DMS 273 (cell line): ENCODE measurements at regions not wholly inside any gene's neighbourhood (a gene's known extent, or its start where the extent isn't known, plus 50 kb on each side); places are given as distances from the start of the nearest gene placed in this dataset.

Source experiments
- DNase-seq: peaks from one replicate; lab custom pipeline; 2025; ENCODE audit not compliant: unreplicated experiment; lab: John Stamatoyannopoulos, UW

DNA sequence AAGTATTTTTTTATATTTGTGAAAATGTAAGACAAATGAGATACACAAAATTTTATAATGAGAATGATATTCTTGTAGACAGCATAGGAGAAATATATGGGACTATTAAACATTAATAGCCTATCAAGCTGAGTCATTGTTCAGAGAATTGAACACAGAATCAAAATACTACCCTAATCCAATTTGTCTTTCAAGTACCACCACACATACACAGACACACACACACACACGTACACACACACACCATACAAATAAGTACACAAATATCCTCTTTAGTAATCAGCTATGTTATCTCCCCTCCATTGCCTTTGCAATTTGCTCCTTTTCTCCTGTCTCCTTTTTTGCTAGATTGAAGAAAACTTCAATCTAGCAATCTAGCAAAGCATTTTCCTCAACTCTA lies 499.3 kb downstream of the FOXG1 start:
- no peak for DNase-seq

DNA sequence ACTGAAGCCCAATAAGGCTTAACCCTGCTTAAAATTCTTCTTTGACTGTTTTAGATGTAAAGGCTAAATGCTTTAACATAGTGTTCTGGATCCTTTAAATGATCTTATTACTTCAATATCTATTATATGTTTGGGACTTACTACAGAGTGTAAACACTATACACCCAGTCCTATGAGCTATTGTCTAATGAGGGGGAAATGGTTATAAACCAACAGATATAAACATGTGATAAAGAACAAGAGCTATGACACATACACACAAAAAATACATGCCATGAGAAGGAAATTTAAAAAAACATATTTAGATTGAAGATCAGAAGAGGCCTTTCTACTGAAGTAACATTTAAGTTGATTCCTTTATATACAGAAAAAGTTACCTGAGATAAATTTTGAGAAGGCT lies 505.1 kb downstream of the FOXG1 start:
- DNase-seq, result no peak

DNA sequence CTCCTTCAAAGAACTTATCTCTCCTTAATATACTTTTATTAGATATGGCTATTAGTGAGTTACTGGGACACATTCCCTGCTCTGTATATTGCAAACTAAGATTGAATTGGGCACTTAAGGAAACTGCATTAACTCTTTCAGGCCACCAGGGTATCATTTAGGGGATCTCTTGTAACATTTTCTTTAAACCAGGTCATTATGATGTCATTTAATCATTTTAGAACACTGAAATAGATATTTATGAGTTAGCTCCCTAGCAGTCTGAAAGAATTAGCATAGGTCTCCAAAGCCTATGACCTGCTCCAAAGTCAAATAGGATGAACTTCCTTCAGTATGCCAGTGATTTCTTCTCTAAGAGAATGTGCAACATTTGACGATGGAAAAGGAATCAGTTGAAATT lies 506.9 kb downstream of the FOXG1 start:
- no peak for DNase-seq

DNA sequence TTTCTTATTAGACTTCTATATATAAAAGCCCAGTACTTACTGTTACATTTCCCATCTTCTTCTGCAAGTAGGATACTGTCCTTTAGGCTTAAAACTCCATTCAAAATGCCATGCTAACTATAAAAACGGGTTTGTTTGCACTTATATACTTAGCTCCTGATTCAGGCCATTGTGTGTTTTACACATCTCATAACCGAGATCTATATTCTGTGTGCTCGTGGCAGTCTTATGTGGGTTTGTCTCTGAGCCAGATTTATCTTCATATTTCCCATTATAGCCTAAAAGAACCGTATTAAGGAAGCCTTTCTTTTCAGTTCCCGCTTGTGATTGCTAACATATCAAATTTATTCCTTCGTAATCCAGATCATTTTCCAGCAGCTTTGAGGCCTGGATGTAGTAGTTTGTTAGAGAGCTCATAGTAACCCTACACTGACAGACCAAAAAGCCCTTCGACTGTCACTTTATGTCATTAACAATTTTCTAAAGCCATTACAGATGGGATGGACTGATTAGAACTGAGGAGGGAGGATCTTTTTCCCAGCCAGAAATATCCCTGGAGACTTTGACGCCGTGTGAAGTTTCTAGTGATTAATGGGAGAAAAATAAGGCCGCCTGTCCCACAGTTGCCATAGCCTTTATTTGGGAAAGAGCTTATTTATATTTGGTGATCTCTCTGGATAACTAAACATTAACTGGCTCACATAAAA lies 508.5 kb downstream of the FOXG1 start:
- peak; percentile 2 for DNase-seq

DNA sequence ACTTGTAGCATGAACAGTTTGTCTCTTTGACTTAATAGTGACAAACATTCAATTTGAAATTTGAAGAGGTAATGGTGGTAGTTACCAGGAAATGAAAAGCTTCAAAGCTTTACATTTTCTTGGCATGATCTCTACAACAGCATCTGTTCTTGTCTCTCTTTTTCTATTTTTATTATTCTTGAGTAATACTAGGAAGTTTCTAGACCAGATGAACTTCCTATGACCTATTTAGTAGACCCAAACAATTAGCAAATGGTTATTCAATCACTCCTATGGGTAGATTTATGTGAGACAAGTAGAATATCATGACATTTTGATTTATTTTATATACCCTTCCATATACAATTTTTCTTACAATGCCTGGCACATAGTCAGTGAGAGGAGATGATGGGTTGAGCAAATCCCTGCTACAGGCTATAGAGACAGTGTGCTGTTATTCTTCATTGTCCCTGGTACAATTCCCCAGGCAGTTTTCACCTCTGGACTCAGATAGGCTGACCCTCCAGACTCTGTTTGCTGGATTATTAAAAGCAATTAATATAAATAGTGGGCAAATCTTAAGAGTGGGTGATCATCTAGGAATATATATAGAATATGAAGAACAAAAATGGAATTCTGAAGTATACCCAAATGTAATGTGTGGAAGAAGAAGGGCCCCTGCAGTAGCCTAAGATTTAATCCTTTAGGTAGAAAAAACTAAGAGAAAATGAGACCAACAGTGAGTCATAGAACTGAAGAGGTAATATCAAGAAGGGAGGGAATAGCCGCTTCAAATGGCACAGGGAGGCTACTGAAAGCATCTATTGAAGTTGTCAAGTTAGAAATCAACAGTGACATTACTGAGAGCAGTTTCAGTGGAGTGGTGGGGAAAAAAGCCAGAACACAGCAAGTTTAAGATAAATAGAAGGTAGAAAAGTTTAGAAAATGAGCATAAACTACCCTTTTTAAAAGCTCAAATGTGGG lies 512.0 kb downstream of the FOXG1 start:
- no peak for DNase-seq

DNA sequence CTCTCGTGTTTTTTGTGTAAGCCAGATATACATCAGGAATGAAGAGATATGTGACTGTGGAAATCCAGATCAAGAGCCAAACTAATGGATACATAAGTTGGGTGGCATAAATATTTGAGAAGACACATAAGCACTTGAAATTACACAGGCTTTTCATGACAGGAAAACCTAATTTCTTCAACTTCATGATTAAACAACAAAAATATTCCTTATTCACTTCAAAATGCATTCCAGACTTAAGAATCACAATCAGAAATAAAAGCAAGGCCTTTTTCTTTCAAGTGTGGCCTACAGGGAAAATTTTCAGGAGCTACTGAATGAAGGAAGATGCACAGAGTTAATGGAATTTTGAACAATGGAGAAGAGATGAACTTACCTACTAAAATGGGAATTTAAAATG lies 515.6 kb downstream of the FOXG1 start:
- DNase-seq, result no peak

DNA sequence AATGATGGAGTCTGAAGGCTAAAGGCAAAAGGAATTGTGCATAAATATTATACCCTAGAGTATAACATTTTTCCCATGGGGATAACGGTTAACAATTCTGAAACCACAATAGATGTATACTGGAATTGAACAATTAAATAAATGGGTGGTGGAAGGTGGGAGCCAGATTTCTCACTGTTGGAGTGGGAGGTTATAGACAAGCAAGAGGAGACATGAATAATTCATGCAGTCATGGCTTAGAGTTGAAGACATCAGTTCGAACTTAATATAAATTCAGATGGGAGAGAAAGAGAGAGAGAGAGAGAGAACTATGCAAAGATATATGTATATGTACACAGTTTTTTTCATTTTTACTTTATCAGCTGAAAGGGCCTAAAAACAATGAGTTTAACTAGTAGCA lies 523.9 kb downstream of the FOXG1 start:
- DNase-seq, result no peak

DNA sequence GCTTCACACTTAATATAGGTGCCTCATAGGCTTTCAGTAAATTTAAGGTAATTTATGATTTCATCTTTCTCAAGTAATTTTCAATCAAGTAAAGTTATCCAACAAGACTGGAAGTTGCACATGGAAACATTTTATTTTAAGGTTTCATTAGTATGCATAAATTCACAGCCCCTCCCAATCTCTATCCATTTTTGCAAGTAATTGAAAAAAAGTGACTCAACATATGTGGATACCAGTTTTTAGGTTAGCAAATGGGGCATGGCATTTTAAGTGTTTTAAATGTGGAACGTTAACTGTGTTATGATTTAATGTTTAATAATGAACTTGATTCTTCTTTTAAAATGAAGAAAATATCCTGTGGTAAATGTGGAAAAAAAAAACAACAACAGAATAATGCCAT lies 532.8 kb downstream of the FOXG1 start:
- DNase-seq, result no peak

DNA sequence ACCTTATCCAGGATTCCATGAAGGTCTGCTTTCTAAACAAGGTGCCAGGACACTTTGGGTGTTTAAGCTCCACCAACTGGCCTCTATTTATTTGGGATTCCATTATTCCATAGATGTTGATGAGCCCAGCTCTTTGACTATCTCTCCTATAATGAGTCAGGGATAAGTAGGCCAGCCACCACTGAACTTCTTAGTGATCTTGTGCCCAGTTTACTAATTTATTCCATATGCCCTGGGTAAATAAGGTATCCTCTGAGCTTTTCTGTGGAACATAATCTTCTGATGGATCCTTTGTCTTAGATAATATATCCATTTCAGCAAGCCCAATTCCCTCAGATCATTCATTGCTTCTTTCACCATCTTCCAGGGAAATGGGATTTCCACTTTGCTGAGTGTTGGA lies 535.0 kb downstream of the FOXG1 start:
- DNase-seq, result no peak

DNA sequence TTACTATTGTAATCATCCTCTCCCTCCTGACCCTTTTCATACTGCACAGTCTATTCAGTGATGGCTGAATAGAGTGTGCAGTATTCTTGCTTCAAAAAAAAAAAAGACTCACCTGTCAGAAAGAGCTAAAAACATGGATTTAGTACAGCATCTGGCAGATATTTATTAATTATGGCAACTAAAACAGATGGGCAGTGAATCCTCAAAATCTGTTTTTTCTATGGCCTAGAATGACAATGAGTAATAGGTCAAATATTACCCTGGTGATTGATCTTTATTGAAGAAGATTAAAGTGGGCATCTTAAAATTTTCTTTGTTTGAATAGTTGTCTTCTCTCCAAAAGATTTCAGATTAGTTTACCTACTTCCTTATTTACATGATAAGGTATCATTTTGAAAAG lies 543.6 kb downstream of the FOXG1 start:
- DNase-seq, result no peak

DNA sequence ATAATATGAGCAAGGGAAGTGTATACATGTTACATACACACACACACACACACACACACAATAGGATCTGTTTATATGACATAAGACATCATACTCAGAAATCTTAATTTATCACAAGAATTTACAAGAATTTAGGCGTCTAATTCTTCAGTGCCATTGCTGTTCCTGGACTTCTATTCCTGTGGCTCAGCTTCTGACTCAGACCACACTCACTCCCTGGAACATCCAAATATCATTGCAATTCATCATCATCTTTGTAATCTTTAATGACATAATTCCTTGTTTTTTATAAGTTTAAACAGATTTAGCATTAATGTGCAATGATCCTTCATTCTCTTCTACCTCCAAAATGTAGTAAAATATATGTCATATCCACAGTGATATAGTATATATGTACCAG lies 544.2 kb downstream of the FOXG1 start:
- DNase-seq, result no peak

DNA sequence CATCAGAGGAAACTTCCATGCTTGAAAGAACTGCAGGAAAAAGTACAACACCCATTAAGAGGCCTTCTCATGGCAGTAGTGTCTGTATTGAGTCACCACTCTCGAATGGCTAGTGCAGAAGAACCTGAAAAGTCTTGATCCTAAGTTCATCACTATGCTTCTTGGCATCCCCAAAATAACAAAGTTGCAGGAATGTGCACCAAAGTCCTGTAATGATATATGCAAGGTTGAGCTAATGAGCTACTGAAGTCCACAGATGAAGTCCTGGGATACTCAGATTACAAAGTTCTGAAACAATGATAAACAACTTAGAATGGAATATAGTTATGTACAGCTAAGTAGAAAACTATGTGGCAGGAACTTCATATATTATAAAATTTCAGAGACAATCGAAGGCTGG lies 545.4 kb downstream of the FOXG1 start:
- DNase-seq, result no peak

DNA sequence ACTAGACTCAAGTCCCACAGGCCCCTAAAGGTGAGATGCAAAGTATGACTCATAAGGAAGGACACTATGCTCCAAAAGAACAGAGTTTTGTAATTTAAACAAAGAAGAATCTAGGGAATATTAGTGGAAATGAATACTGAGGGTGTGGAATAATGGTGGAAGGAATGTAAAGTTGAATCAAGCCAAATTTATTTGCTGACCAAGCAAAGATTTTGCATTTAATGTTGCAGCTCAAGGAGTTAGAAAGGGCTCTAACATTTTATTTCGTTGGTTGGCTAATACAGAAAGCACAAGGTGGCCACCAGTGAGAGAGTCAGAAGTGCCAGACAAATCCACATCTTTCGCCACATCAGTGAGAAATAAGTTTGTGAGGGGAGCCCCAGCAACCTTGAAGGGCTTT lies 550.3 kb downstream of the FOXG1 start:
- DNase-seq, result no peak

DNA sequence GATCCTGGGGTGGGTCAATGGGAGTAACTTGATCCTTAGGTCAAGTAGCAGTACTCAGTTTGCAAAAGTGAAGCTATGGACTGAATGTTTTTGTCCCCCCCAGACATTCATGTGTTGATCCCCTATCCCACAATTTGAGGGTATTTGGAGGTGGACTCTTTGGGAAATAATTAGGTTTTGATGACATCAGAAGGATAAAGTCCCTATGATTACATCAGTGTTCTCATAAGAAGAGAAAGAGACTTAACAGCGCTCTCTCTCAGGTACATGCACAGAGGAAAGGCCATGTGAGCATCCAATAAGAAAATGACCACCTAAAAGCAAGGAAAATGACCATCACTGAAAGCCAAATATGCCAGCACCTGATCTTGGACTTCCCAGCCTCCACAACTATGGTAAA lies 550.8 kb downstream of the FOXG1 start:
- DNase-seq, result no peak

DNA sequence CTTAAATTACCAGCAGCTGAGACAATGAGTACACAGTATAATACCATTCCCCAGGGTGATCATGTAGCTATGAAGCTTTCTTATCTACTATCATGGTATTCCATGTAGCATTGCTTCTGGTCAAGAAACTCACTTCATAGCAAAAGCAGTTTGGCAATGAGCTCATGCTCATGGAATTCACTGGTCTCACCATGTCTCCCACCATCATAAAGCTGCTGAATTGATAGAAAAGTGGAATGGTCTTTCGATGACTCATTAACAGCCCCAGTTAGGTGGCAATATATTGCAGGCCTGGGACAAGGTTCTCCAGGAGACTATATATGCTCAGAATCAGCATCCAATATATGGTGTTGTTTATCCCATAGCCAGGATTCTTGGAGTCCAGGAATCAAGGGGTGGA lies 553.7 kb downstream of the FOXG1 start:
- no peak for DNase-seq

DNA sequence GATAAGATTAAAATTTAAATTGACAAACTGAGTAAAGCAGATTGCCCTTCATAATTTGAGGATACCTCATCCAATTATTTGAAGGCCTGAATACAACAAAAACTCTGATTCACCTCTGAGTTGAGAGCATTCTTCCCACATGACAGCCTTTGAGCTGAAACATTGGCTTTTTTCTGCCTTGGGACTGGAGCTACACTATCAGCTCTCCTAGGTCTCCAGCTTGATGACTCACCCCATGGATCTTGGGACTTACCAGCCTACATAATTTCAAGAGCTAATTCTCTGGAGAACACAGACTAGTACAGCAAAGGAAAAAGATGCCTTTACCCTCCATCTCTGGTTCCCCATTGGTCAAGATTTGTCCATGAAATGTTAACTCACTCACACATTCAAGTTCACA lies 555.1 kb downstream of the FOXG1 start:
- no peak for DNase-seq

DNA sequence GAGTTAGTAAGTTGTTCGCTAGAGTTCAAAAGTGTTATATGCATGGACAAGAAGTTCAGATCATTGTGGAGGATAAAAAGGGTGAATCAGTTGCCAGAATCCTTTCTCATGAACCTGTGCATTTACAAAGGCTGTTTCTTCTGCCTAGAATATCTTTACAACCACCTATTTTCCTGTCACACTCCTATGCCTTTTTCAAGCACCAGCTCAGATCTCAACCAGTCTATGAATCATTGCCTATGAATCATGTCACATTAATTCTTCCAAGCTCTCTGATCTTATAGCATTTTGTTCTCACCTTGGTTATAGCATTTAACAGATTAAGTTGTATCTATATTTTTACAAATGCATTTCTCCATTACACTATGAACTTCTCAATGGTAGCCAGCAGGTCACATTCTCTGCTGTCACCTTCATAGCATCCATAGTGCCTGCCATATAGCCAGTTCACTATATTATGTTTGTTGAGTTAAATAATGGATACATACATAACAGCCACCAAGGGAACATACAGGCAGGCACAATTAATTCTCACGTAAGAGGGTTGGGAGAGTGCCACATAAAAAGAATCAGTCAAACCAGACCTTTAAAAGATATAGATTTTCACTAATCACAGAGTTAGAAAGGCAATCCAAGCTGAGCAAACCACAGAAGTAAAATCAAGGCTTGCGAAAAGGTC lies 573.0 kb downstream of the FOXG1 start:
- DNase-seq, result no peak

DNA sequence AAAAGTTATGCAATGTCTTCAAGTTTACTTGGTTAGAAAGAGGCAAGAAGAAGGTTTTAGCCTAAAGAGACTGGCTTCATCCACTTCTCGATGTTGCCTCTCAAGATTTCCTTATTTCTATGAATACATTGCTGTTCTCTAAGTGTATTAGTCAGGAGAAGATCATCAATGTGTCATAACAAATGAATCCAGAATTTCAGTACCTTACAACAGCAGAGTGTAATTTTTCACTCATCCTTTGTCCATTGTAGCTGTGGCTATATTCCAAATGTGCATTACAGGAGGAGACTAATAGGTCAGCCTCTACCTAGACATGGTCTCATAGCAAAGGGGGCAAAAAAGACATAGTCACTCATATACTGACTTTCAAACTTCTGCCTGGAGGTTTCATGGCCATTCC lies 579.1 kb downstream of the PRKD1 start:
- no peak for DNase-seq

DNA sequence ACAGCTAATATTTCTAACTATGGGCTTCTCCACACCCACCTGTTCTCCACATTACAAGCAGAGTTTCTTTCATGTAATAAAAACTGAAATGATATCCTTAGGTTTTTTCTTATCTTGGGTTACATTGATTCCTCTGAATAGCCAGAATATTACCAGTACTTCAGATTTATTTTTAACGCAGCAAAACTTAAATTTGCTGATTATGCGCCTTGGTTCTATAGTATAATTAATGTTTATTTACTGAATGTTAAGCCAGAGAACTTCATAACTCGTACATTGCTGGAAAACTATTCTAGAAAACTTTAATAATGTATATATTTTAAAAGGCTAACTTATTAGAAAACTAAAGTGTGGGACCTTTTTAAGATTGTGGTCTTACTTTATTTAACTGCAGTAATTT lies 577.2 kb downstream of the PRKD1 start:
- DNase-seq, result no peak

DNA sequence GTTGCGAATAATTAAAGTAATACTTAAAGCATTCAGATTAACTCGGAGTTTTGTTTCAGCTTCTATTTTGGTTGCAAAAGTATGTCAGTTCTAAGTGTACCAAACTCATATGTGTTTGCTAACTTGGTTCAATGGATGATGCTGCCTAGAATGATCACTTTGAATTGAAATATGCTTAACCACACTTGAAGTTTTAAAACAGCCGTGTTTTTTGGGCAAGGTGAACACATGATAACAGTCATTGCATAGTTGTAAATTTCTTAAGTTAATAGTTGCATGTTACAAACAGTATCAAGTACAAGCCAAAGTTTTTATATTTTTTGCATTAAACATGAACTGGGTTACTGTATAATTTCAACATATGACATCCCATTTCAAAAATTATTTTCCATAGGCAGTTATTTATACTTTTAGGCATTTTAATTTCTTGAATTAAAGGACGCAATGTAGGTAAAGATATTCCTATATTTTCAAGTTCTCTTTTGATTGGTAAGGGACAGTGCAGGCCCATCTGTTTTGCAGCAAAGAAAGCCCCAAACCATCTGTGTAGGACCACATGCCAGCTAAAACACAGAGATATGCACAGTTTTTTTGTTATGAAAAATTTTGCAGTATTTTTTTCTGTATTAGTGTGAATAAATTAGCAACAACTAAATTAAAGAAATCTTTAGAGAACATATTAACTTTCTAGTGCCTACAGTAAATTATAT lies 575.5 kb downstream of the PRKD1 start:
- DNase-seq, result peak; percentile 26

DNA sequence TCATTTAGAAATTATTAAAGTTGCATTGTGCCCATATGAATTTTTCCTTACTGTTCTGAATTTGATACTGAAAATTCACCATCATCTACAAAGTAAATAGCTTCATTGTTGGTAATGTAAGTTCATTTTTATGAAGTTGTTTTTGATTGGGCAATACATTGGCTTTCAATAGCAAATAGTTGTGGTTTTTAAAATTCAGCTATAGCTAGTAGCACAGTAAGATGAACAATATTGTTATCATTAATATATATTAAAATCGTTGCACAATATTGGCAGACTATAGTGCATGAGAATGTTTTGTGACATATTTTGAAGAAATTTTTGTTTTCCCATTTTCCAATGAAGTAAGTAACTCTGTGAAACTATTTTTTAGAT lies 575.0 kb downstream of the PRKD1 start:
- no peak for DNase-seq
